HepG2 (cell line): ENCODE measurements at regions not wholly inside any gene's neighbourhood (a gene's known extent, or its start where the extent isn't known, plus 50 kb on each side); places are given as distances from the start of the nearest gene placed in this dataset.

ENCODE experiments used
- DZIP1 ChIP-seq: sonication (generic); formaldehyde crosslinking; IDR thresholded peaks from 2 replicates; pipeline ENCODE4 v1.5.0; 2020; ENCODE audit warnings: mild to moderate bottlenecking, missing genetic modification reagents
- ETS1 ChIP-seq: sonication (generic); formaldehyde crosslinking; IDR thresholded peaks from 2 replicates; pipeline ENCODE4 v1.4.0; 2020; ENCODE audit warnings: missing genetic modification reagents
- HINFP ChIP-seq: sonication (generic); formaldehyde crosslinking; IDR thresholded peaks from 2 replicates; pipeline ENCODE4 v1.4.0; 2020; ENCODE audit warnings: low read depth, mild to moderate bottlenecking, missing genetic modification reagents
- KAT2B ChIP-seq: fragments of 150-350 bp; IDR thresholded peaks from 2 replicates; pipeline ENCODE4 v1.6.1; 2014; ENCODE audit warnings: low read depth, low read length, borderline replicate concordance
- MZF1 ChIP-seq: sonication (generic); formaldehyde crosslinking; IDR thresholded peaks from 2 replicates; pipeline ENCODE4 v1.8.1; 2023; ENCODE audit warnings: mild to moderate bottlenecking, missing genetic modification reagents, borderline replicate concordance
- RARA ChIP-seq: IDR thresholded peaks from 2 replicates; pipeline ENCODE4 v1.6.1; 2016; ENCODE audit warnings: missing genetic modification reagents, missing compliant biosample characterization
- SRSF1 ChIP-seq: fragments of 200-400 bp; formaldehyde crosslinking; optimal IDR thresholded peaks from 2 replicates; pipeline ENCODE3; 2017; ENCODE audit warnings: mild to moderate bottlenecking, low read depth, low read length, moderate library complexity
- U2AF2 ChIP-seq: fragments of 200-400 bp; formaldehyde crosslinking; IDR thresholded peaks from 2 replicates; pipeline ENCODE4 v1.6.1; 2017; ENCODE audit warnings: low read depth, mild to moderate bottlenecking, low read length
- ZBED4 ChIP-seq: sonication (generic); formaldehyde crosslinking; IDR thresholded peaks from 2 replicates; pipeline ENCODE4 v1.4.0; 2020; ENCODE audit warnings: missing genetic modification reagents, borderline replicate concordance
- ZNF256 ChIP-seq: sonication (generic); formaldehyde crosslinking; conservative IDR thresholded peaks from 2 replicates; pipeline ENCODE4 v1.4.0; 2020; ENCODE audit warnings: missing genetic modification reagents
- ZNF598 ChIP-seq: sonication (generic); formaldehyde crosslinking; IDR thresholded peaks from 2 replicates; pipeline ENCODE4 v1.5.1; 2020; ENCODE audit warnings: mild to moderate bottlenecking, missing genetic modification reagents, borderline replicate concordance
- ZSCAN22 ChIP-seq: sonication (generic); formaldehyde crosslinking; IDR thresholded peaks from 2 replicates; pipeline ENCODE4 v1.4.0; 2020; ENCODE audit warnings: mild to moderate bottlenecking, missing genetic modification reagents

- no peak for TF ChIP-seq ZSCAN22 (CRISPR knock-in tag)
- no peak for TF ChIP-seq HINFP (CRISPR knock-in tag)
- no peak for TF ChIP-seq ZNF598 (CRISPR knock-in tag)
- TF ChIP-seq U2AF2, result no peak
- no peak for TF ChIP-seq DZIP1 (CRISPR knock-in tag)
- TF ChIP-seq RARA (CRISPR knock-in tag), result no peak
- no peak for TF ChIP-seq ETS1 (CRISPR knock-in tag)
- no peak for TF ChIP-seq ZBED4 (CRISPR knock-in tag)
- TF ChIP-seq KAT2B, result no peak
- TF ChIP-seq MZF1 (CRISPR knock-in tag), result no peak
- TF ChIP-seq SRSF1, result no peak
- no peak for TF ChIP-seq ZNF256
- TF ChIP-seq, all 625 proteins: peak for 0
Measured at GRCh38 chr10:61847640-61848039, 53.9 kb upstream of the ARID5B start (continued).
